Stimulated activated CD4-positive, alpha-beta T cell treated with anti-CD3 and anti-CD28 coated beads, Interleukin-4, amount 100 ng/mL, for 24 hours (primary cell): ENCODE measurements at regions not wholly inside any gene's neighbourhood (a gene's known extent, or its start where the extent isn't known, plus 50 kb on each side); places are given as distances from the start of the nearest gene placed in this dataset.
"Not testable (repeated sequence)": the region's sequence is repeated elsewhere in the genome, so short reads cannot be mapped to it uniquely, and the experiment has no call there.

Experiments
- DNase-seq: peaks from one replicate; pipeline ENCODE4 v3.0.0-alpha.2; 2020

DNA sequence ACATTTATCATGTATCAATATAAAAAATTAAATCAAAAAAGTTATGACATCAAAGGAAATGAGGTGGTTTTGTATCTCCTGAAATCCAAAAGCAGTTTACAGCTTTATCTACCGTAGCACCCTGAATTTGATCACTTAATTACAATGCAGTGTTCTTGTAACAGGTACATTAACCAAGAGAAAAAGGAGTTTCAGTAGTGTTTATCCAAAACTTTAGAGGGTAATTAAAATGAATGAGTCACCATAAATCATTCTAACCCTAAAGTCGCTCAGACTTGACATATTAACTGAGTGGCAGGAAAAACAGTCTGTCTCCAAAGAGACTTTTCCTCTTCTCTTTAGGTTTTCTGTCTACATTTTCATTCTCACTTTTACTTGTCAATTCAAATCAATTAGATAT, 907.6 kb upstream of the EPHA5 start:
- DNase-seq: no peak

DNA sequence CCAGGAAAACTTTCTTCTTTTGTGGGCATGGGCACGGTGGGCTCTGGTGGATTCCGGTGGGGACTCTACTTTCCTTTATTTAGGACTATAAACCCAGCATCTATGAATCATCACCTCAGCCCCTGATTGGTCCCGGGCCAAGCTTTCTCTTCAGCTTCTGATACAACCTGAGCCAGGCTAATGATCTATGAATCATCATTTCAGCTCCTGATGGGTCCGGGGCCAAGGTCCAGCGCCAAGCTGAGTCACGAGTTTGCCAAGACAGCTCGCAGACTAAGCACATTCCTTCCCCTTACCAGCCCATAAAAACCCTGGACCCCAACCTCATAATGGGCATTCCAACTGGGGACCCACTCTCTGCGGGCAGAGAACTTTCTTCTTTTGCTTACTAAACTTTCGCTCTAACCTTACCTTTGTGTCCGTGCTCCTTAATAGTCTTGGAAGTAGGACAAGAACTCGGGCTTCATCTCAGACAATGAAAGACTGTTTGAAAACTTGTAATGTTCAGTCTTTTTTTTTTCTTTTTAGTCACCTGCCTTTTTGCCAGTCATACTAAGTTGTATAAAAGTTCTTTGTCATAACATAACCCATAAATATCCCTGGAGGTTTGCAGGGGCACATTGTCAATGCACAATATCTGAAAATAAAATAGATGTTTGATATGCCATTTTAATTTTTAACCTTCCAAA, 904.9 kb upstream of the EPHA5 start:
- no peak for DNase-seq

- no peak for DNase-seq
Observed at GRCh38 chr4:66574145-66574978, 904.1 kb upstream of the EPHA5 start.

- no peak for DNase-seq
Observed at GRCh38 chr4:66572949-66573348, 902.7 kb upstream of the EPHA5 start.

DNA sequence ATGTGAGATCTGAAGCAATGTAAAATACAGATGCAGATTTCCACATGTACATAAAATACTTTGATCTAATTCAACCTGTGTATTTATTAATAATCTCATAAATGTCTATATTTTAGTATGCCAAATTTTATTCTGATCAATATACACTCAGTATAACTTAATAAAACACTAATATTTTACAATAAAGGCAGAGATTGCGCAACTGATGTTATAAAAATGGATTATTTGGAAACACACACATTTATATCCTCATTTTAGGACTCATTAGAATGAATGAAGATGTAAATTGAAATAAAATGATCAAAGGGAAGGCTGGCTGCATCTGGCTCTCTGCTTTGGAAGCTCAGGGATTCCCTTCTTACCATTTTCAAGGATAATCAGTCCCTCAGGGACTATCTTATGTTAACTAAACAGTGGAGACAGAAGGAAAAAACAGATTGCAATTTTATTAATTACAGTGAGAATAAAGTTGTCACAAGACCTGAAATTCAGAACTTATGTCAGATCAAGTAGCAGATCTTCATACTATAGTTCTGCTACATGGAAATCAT, 900.9 kb upstream of the EPHA5 start:
- no peak for DNase-seq

DNA sequence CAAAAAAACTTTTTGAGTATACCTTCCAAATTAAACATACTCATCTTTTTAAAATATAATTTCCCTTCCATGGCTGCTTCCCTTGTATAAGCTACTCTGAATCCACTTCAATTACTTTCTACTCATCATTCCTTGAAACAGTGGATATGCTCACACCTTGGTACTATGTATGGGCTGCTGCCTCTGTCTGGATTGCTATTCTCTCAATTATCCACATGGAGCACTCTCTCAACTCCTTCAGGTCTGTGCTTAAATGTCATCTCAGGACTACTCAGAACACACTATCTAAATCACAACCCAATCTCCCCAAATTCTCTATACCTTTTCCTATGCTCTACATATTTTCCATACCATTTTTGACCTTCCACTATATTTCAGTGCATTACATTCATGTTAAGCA, 898.9 kb upstream of the EPHA5 start:
- DNase-seq: no peak

DNA sequence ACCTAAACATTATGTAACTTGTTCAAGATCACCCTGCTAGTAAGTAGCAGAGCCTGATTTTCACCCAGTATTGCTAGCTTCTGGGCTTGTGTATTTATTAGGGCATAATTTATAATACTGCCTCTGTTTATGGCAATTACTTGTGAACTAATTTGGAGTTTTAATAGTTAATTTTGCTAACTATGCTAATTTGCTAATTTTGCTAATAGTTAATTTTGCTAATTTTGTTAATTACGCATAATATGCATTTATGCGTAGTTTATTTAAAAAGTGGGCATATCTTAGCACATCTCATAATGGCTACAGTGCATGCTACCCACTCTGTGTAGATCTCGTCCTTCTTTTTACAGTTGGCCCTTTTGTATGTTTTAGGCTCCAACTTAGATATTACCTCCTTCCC, 898.1 kb upstream of the EPHA5 start:
- no peak for DNase-seq

GRCh38 chr4:66568001-66568400, 897.7 kb upstream of the EPHA5 start:
- no peak for DNase-seq

GRCh38 chr4:66567551-66567950, 897.3 kb upstream of the EPHA5 start:
- no peak for DNase-seq

- no peak for DNase-seq
Observed at GRCh38 chr4:66565801-66566200, 895.5 kb upstream of the EPHA5 start.

GRCh38 chr4:66564901-66565651, 894.8 kb upstream of the EPHA5 start:
- no peak for DNase-seq

GRCh38 chr4:66562276-66562806, 892.1 kb upstream of the EPHA5 start:
- DNase-seq: no peak

DNA sequence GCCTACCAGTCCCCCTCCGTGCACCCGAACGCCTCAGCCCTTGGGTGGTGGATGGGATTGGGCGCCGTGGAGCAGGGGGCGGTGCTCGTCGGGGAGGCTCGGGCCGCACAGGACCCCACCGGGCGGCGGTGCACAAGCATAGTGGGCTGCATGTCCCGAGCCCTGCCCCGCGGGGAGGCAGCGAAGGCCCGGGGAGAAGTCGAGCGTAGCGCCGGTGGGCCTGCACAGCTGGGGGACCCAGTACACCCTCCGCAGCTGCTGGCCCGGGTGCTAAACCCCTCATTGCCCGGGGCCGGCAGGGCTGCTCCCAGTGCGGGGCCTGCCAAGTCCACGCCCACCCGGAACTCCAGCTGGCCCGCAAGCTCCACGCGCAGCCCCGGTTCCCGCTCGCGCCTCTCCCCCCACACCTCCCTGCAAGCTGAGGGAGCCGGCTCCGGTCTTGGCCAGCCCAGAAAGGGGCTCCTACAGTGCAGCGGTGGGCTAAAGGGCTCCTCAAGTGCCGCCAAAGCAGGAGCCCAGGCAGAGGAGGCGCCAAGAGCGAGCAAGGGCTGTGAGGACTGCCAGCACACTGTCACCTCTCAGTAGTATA, 891.3 kb upstream of the EPHA5 start:
- not testable (repeated sequence) for DNase-seq

- DNase-seq: no peak
Observed at GRCh38 chr4:66558651-66559050, 888.4 kb upstream of the EPHA5 start.

GRCh38 chr4:66556651-66557278, 886.5 kb upstream of the EPHA5 start:
- no peak for DNase-seq

DNA sequence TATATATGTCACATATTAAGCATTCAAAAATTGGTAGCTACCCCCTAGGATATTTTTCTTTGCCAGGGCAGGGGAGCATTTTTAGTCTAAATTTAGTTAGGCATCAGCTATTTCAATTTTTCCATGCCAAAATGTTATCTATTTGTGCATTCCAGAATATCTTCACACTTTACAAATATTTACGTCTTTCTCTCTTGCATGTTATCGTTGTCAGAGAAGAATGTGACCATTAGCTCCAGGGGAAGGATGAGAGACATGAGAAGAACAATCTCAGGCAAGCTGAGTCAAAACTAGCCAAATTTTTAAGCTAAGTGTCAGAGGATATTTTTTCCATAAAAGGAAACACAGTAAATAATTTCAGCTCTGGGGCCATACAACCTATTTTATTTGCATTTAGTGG, 885.0 kb upstream of the EPHA5 start:
- no peak for DNase-seq

- DNase-seq: no peak
Observed at GRCh38 chr4:66554826-66555225, 884.5 kb upstream of the EPHA5 start.

GRCh38 chr4:66545301-66545700, 875.0 kb upstream of the EPHA5 start:
- not testable (repeated sequence) for DNase-seq

GRCh38 chr4:66544281-66544680, 874.0 kb upstream of the EPHA5 start:
- DNase-seq: no peak

DNA sequence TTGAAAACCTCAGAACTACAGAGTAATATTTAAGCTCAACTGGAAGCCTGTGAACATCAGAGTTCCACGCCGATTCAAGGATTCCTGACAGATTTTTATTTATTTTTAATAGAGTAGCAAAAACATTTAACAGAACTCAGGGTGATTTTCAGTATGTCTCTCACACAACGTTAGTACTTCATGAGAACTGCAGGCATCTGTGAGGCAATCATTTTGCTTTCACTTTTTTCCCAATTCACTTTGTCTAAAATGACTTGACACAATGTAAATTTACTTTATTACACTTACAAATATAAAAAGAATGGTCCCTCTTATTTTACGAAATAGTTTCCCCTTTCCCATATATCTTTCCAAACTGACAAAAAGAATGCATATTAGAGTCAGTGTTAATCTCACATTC, 869.5 kb upstream of the EPHA5 start:
- DNase-seq: no peak

DNA sequence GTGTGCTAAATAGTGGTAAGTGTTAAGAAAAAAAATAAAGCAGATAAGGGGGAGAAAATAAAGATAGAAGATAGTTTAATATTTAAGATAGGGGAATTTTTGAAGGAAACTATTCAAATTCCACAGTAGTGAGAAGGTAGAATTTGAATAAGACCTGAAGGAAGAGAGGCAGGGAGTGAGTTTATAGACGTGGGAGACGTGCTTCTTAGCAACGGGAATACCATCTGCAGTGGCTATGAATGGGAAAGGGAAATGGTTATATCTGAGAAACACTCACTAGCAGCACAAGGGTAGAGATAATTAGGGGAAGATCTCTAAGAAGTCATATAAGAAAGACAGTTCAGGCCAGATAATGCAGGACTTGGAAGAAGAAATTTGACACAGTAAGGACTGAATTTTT, 854.5 kb upstream of the EPHA5 start:
- no peak for DNase-seq

DNA sequence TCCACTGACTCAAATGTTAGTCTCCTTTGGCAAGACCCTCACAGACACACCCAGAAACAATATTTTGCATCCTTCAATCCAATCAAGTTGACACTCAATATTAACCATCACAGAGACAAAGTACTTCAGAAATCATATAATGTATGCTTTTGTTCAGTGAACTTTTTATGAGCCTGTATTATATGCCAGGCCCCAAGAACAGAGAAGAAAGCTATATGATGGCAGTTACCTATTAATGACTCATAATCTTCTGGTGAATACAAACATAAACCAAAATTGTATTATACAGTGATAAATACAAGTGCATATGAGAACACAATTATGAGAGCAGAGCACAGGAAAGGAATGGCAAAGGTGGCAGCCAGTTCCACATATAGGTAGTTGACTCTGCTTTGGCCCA, 852.0 kb upstream of the EPHA5 start:
- no peak for DNase-seq
